Thyroid gland (tissue), 4 donors: ENCODE measurements at regions not wholly inside any gene's neighbourhood (a gene's known extent, or its start where the extent isn't known, plus 50 kb on each side); places are given as distances from the start of the nearest gene placed in this dataset.

ENCODE experiments used
- DNase-seq, 2 donors: peaks; one replicate each; pipeline ENCODE4 v3.0.0-alpha.2; 2019
- H3K27ac ChIP-seq, 3 donors: fragments of 200-600 bp; sonication (generic); 1 replicate in 2 of 3; 2 replicates in 1 of 3; pipeline ENCODE4 v1.5.1; 2016 to 2019; ENCODE audit warnings: mild to moderate bottlenecking in 1 of 3, moderate library complexity in 1 of 3
- H3K27me3 ChIP-seq: fragments of 200-600 bp; sonication (generic); one replicate; pipeline ENCODE4 v1.5.1; 2019
- H3K36me3 ChIP-seq, 2 donors: fragments of 200-600 bp; sonication (generic); one replicate each; pipeline ENCODE4 v1.5.1; 2016 to 2019
- H3K4me1 ChIP-seq, 2 donors: fragments of 200-600 bp; sonication (generic); one replicate each; pipeline ENCODE4 v1.5.1; 2017 to 2019
- H3K4me3 ChIP-seq, 3 donors: fragments of 200-600 bp; sonication (generic); replicated peaks in 1 of 3; 1 replicate in 2 of 3; 2 replicates in 1 of 3; pipeline ENCODE4 v1.5.1; 2016; ENCODE audit warnings: mild to moderate bottlenecking in 1 of 3
- H3K9me3 ChIP-seq: fragments of 200-600 bp; sonication (generic); one replicate; pipeline ENCODE4 v1.5.1; 2017
- CTCF ChIP-seq, 6 experiments: fragments of 200-600 bp in 3 of 6; fragments of 450-650 bp in 3 of 6; sonication (generic) in 3 of 6; IDR thresholded peaks; one replicate each; pipeline ENCODE4 v1.5.1; 2016 to 2019; ENCODE audit warnings: antibody characterized with exemption in 6 of 6, mild to moderate bottlenecking in 2 of 6, inconsistent platforms in 1 of 6, moderate library complexity in 1 of 6
- POLR2A ChIP-seq, 2 donors: fragments of 450-650 bp; IDR thresholded peaks; one replicate each; pipeline ENCODE4 v1.6.1; 2017; ENCODE audit warnings: antibody characterized with exemption in 2 of 2, mild to moderate bottlenecking in 2 of 2, moderate library complexity in 1 of 2
- WGBS, 2 donors: methylation state at CpG; one replicate each; pipeline ENCODE4 v1.1.5; 2017; 5-methylcytosine and 5-hydroxymethylcytosine counted together
- intact Hi-C: fragments of 100-400 bp; cut with DNase I; formaldehyde crosslinking; loops from one replicate; pipeline ENCODE4 v1.15.1; 2023

- Histone ChIP-seq H3K27ac (no peak overlapping the region), H3K27me3 (no peaks in the 10 kb centered on the region), H3K4me3 (no peak overlapping the region), H3K9me3 (no peaks in the 10 kb centered on the region), H3K4me1 (no peaks in the 10 kb centered on the region), H3K36me3 (no peaks in the 10 kb centered on the region)
- intact Hi-C loops: no loop called here
- no peak for DNase-seq
- TF ChIP-seq CTCF (IDR thresholded peaks at IDR 0.05): no peak
- no peak for TF ChIP-seq POLR2A (IDR thresholded peaks at IDR 0.05)
- 66 to 87% methylated on average over 2 to 4 of the region's 5 CpGs for WGBS, 2 donors
Observed at GRCh38 chr6:169843110-169843509, 91.7 kb downstream of the ERMARD start.

- DNase-seq: no peak
- Histone ChIP-seq H3K4me1 (no peaks in the 10 kb centered on the region), H3K27me3 (no peaks in the 10 kb centered on the region), H3K27ac (no peak overlapping the region), H3K36me3 (no peaks in the 10 kb centered on the region), H3K9me3 (no peaks in the 10 kb centered on the region), H3K4me3 (no peak overlapping the region)
- no peak for TF ChIP-seq CTCF (IDR thresholded peaks at IDR 0.05)
- WGBS, 2 donors: 81 to 88% methylated on average over 13 of the region's 13 CpGs
- intact Hi-C loops: no loop called here
Observed at GRCh38 chr6:169841907-169842606, 90.6 kb downstream of the ERMARD start.

- H3K4me1 ChIP-seq: no peaks in the 10 kb centered on the region
- TF ChIP-seq CTCF (IDR thresholded peaks at IDR 0.05) (no peak), POLR2A (IDR thresholded peaks at IDR 0.05) (no peak)
- no peak for DNase-seq
- H3K9me3 ChIP-seq: no peaks in the 10 kb centered on the region
- no peaks in the 10 kb centered on the region for H3K36me3 ChIP-seq
- H3K27me3 ChIP-seq: no peaks in the 10 kb centered on the region
- 89 to 92% methylated on average over 6 of the region's 6 CpGs for WGBS, 2 donors
- H3K4me3 ChIP-seq: no peak overlapping the region
- no peak overlapping the region for H3K27ac ChIP-seq
- intact Hi-C loops: no loop called here
Observed at GRCh38 chr6:169841251-169841650, 89.8 kb downstream of the ERMARD start.

- intact Hi-C loops: no loop called here
- Histone ChIP-seq H3K4me1 (no peaks in the 10 kb centered on the region), H3K36me3 (no peaks in the 10 kb centered on the region), H3K9me3 (no peaks in the 10 kb centered on the region), H3K27me3 (no peaks in the 10 kb centered on the region), H3K4me3 (no peak overlapping the region), H3K27ac (no peak overlapping the region)
- DNase-seq: no peak
- TF ChIP-seq POLR2A (IDR thresholded peaks at IDR 0.05) (no peak), CTCF (IDR thresholded peaks at IDR 0.05) (no peak)
- 90 to 94% methylated on average over 25 of the region's 25 CpGs for WGBS, 2 donors
Observed at GRCh38 chr6:169839898-169840631, 88.6 kb downstream of the ERMARD start.

GRCh38 chr6:169839493-169839892, 88.1 kb downstream of the ERMARD start:
- intact Hi-C loops: no loop called here
- no peak for DNase-seq

More at GRCh38 chr6:169839493-169839892, 88.1 kb downstream of the ERMARD start:
- WGBS, 2 donors: 91 to 92% methylated on average over 10 of the region's 10 CpGs
- no peak for TF ChIP-seq POLR2A (IDR thresholded peaks at IDR 0.05)
- no peak for TF ChIP-seq CTCF (IDR thresholded peaks at IDR 0.05)
- Histone ChIP-seq H3K27me3 (no peaks in the 10 kb centered on the region), H3K4me1 (no peaks in the 10 kb centered on the region), H3K4me3 (no peak overlapping the region), H3K9me3 (no peaks in the 10 kb centered on the region), H3K27ac (no peak overlapping the region), H3K36me3 (no peaks in the 10 kb centered on the region)
